Eye (tissue), 1 donor: ENCODE measurements at regions not wholly inside any gene's neighbourhood (a gene's known extent, or its start where the extent isn't known, plus 50 kb on each side); places are given as distances from the start of the nearest gene placed in this dataset.
"Not testable (repeated sequence)": the region's sequence is repeated elsewhere in the genome, so short reads cannot be mapped to it uniquely, and the experiment has no call there.

Experiments
- DNase-seq: peaks from one replicate; pipeline ENCODE4 v3.0.0-alpha.2; 2015

DNA sequence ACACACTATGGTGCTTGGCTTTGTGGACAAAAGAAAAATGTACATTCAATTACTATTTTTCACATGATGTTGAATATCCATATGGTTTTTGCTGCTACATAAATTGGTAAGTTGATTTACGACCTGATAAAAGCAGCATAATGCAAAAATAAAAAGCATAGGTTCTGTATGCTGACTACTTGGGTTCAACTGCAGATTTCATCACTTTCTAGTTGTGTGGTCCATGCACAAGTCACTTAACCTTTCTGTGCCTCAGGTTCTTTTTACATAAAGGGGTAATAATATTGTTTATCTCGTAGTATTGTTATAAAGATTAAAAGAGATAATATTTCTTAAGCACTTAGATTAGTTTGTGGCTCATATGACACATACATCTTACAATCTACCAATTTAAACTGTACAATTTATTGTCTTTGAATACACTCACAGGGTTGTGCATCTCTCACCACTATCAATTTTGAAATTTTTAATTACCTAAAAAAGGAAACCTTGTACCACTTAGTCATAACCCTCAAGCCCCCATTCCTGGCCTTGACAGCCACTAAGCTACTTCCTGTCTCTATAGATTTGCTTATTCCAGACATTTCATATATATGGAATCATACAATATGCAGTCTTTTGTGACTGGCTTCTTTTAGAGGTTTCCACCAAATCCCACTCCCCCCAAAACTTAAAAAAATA, 1443.9 kb downstream of the SUCLG1 start:
- DNase-seq = no peak

DNA sequence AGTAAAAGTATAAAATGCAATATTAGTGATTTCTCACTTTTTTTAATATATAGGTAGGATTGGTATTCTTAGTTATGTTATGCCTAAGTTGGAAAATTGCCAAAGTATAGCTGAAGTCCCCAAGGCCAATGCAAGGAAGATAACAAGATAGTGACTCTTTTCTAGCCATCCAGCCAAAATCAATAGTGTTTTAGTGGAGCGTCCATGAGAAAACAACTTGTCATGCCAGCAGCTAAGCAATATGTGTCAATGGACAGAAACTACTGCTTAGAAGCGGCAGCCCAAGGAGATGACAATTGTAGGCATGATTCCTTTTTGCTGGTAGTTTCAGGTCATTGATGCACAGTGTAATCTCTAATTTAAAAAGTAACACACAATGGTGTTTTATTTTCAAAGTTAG, 1444.6 kb downstream of the SUCLG1 start:
- DNase-seq = no peak

DNA sequence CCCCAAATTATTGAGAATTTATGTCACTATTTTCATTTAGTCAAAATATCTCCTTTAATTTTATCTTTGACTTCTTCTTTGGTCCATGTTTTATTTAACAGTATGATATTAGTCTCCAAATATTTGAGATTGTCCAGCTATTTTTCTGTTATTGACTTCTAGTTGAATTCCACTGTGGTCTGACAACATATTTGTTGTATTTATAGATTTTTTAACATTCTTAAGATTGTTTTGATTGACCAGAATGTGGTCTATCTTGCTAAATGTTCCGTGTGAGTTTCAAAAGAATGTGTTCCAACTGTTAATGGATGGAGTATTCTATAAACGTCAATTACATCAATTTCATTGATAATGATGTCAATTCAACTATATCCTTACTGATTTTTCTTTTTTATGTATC, 1452.1 kb downstream of the SUCLG1 start:
- no peak for DNase-seq

DNA sequence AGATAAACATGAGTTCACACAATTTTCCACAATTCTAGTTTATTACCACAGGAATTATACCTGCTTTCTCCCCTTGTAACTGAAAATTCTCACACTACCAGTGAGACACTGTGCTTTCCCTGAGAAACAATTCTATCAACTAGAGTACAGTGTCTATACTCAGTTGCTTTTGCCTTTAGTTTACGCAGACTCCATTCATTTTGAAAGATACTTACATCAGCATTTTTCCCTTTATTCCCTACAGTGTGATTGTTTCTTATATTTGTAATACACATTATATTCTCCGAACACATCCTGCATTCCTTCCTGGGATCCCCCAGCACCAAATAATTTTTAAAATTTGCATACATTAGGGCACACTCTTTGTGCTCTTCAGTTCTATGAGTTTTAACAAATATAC, 1455.5 kb downstream of the SUCLG1 start:
- DNase-seq = no peak

DNA sequence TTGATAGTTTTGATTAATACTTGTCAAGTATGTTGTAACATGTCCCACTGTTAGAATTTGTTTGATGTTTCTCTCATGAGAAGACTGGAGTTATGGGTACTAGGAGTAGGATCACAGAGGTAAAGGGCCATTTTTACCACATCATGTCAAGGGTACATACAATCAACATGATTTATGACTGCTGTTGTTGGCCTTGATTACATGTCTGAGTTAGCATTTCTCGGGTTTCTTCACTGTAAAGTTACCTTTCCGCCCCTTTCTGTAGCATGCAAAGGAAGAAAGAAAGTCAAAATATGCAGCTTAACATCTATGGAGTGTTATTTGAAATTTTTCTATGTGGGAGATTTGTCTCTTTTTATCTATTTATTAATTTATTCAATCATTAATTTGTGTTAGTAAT, 1456.4 kb downstream of the SUCLG1 start:
- no peak for DNase-seq

DNA sequence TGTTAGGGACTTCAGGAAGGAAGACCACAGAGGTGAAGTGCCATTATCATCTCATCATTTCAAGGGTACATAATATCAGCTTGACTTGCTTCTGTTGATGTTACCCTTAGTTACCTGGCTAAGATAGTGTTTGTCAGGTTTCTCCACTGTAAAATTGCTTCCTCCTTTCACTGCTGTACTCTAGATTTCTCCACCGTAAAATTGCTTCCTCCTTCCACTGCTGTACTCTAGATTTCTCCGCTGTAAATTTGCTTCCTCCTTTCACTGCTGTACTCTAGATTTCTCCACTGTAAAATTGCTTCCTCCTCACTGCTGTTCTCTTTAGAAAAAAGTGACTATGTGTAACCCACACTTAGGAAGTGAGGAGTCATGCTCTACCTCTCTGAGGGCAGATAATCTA, 1460.3 kb downstream of the SUCLG1 start:
- no peak for DNase-seq

DNA sequence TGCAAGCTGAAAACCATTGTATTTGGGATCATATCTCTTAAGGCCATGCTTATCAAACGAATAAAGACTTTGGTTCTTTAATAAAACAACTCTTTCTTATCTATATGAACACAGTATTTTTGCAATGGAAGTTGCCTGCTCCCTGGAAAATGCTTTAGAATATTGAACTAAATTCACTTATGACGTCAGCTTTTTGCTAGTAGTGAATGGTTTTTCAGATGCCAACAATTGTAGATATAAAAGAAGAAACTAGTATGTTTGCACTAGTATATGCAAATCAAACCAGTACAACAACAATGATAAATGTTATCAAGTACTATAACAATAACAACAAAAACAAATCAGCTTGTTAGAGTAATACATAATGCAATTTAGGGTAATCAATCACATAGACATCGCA, 1462.9 kb downstream of the SUCLG1 start:
- no peak for DNase-seq

DNA sequence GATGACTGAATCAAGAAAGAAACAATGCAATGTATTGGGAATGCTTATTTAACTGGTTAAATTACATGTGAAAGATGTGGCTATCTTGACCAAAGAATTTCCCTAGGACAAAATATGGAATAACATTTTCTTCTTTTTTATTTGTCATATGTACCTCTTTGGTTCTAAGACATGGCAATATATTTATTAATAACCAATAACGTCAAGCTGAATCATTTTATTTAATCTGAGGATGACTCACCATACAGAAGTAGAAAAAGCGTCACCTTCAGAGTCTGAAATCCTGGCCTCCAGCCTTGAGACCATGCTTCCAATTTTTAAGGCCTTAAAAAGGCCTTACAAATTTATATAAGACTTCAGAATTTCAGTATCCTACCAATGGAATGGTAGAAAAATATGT, 1464.9 kb downstream of the SUCLG1 start:
- no peak for DNase-seq

DNA sequence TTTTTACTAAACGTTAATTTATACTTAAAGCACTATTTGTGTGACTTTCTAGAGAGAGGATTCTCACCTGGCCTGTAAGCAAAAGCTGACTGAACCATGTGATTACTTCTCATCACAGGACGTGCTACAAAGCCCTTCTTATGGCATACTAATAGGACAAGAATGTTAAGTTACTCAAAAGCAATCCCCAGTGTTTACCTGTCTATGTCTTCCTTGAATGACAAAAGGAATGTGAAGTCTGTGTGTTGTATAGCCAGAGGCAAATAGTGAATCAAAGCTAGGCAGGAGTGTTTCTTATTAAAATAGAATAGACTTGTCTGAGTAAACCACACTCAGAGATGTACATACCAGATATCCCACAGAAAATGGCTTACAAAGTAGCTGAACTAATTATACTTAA, 1465.5 kb downstream of the SUCLG1 start:
- DNase-seq = peak; percentile 28

DNA sequence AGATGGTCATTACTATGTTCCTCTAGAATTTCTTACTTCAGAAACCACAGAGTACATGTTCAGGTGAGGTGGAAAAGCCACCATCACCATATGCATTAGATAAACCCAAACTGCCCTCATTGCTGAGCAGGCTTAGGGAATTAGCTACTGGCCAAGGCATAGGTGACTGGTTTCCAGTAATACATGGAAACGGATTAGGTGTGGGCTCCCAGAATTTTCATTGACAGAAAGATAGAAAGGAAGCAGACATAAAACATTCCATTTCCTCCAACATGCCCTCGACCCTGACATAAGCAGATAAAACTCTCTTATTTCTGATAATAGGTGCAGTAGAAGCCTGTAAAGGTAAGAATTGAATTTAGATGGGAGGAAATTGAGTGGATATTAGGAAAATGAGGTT, 1466.1 kb downstream of the SUCLG1 start:
- no peak for DNase-seq

DNA sequence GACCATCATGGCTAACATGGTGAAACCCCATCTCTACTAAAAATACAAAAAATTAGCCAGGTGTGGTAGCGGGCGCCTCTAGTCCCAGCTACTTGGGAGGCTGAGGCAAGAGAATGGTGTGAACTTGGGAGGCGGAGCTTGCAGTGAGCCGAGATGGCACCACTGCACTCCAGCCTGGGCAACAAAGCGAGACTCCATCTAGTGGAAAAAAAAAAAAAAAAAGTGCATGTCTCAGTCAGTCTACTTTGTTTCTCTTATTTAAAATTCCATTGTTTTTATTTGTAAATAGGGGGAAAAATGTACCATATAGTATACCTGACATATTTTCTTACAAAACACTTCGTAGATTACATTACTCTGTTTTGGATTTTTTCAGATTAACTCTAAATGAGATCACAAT, 1471.4 kb downstream of the SUCLG1 start:
- DNase-seq = not testable (repeated sequence)

DNA sequence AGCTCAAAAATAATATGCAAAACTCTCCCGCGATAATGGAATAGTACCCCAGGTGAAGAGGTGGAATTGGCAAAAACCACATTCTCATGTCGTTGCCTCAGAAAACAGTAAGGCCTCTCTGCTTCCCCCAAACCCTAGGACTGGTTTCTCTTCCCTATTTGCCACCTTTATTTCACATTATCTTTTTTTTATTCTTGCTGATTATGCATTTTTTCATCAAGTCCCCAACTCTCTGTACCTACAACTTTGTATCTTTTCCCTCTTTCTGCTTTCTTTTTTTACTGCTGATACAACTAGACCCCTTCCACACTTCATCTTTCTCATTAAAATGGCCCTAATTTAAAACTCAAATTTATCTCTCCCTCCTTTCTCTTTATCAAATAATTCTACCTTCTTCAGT, 1472.2 kb downstream of the SUCLG1 start:
- no peak for DNase-seq

DNA sequence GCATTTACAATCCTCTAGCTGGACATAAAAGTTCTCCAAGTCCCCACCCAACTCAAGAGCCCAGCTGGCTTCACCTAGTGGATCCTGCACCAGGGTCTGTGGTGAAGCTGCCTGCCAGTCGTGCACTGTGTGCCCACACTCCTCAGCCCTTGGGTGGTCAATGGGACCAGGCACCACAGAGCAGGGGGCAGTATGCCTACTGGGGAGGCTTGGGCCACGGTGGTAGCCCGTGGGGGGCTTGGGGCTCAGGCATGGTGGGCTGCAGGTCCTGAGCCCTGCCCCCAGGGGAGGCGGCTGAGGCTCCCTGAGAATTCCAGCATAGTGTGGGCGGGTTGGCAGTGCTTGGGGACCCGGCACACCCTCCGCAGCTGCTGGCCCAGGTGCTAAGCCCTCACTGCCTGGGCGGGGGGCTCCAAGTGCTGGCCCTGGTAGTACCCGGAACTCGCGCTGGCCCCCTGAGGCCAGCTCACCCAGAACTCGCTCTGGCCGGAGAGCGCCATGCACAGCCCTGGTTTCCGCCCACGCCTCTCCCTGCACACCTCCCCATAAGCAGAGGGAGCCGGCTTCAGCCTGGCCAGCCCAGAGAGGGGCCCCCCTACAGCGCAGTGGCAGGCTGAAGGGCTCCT, 1473.4 kb downstream of the SUCLG1 start:
- no peak for DNase-seq

DNA sequence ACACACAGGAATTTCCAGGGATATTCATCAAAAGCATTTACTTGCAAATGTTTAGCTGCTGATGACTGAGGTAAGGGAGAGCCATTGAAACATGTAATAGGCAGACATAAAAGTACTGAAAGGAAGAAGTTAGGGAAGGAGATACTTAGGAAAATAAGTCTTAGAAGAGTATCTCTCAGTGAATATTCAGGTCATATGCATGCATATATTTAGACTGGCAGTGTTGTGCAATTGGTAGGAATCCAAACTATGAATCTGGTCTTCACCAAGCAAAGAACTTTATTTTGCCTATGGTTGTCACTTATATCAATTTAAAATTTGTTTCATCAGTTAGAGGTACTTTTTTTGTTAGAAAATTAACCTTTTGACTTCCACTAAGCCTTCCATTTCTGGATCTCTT, 1490.7 kb downstream of the SUCLG1 start:
- no peak for DNase-seq

DNA sequence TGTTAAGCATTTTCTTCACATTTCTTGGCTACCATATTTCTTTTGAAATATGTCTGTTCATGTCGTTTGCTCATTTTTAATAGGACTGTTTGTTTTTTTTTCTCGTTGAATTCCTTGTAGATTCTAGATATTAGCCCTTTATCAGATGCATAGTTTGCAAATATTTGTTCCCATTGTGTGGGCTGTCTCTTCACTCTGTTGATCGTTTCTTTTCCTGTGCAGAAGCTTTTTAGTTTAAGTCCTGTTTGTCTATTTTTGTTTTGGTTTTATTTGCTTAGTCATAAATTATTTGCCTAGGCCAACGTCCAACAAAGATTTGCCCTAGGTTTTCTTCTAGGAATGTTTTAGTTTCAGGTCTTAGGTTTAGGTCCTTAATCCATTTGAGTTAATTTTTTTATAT, 1494.7 kb downstream of the SUCLG1 start:
- no peak for DNase-seq

DNA sequence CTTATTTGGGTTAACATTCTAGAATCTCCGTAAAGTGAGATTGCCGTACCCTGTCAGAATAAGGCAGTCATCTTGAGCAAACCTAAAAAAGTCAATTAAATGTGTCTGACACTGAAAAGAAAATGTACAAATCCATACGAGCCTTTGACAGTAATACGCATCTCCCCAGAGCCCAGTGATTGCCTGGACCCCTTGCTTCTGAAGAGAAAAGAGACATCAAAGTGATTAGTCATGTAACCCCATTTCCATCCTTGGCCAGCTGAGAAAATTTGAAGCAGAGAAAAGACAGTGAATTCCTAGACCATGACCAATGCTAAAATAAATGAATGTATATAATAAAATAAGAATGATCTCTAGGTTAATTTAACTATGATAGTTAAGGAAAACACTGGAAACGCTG, 1499.4 kb downstream of the SUCLG1 start:
- peak; percentile 15 for DNase-seq

DNA sequence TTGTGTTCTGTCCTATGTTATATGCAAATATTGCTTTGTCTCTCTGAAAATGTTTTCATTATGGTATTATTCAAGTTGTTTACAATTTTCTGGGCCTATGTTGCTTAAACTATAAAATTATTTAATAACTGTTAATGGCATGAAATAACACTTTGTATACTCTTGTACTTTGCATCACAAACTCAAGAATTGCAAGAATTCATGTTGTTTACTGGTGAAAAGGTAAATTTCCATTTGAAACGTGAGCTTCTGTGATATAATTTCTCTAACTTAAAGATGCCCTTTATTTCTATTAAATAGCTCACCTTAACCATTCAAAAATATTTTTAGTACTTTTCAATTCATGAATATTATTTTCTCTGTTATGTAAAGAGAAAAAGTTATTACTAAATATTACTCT, 1504.2 kb downstream of the SUCLG1 start:
- no peak for DNase-seq

DNA sequence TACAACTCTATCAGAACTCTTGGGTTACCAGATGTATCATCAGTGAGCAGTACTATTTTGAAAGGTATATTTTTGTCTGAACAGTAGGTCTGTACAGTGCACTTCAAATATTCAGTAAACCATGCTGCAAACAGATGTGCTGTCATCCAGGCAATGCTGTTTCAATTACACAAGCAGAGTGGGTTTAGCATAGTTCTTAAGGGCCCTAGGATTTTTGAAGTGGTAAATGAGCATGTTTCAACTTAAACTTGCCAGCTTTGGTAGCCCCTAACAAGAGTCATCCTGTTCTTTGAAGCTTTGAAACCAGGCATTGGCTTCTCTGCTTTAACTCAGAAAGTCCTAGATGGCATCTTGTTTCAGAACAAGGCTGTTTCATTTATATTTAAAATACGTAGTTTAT, 1519.9 kb downstream of the SUCLG1 start:
- DNase-seq = no peak

DNA sequence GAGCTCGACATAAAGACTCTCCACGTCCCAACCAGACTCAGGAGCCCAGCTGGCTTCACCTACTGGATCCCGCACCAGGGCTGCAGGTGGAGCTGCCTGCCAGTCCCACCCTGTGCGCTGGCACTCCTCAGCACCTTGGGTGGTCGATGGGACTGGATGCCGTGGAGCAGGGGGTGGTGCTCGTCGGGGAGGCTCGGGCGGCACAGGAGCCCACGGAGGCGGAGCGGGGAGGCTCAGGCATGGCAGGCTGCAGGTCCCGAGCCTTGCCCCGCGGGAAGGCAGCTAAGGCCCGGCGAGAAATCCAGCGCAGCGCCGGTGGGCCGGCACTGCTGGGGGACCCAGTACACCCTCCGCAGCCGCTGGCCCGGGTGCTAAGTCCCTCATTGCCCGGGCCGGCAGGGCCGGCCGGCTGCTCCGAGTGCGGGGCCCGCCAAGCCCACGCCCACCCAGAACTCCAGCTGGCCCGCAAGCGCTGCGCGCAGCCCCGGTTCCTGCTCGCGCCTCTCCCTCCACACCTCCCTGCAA, 1520.7 kb downstream of the SUCLG1 start:
- not testable (repeated sequence) for DNase-seq

DNA sequence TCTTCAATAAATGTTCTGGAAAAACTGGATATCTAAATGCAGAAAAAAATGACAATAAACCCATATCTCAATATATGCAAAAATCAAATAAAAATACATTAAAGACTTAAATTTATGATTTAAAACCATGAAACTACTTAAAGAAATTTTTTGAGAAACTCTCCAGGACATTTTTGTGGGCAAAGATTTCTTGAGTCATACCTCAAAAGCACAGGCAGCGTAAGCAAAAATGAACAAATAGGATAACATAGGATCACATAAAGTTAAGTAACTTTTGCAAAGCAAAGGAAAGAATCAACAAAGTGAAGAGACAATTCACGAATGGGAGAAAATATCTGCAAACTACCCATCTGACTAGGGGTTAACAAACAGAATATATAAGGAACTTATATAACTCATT, 1545.5 kb downstream of the SUCLG1 start:
- DNase-seq = no peak

DNA sequence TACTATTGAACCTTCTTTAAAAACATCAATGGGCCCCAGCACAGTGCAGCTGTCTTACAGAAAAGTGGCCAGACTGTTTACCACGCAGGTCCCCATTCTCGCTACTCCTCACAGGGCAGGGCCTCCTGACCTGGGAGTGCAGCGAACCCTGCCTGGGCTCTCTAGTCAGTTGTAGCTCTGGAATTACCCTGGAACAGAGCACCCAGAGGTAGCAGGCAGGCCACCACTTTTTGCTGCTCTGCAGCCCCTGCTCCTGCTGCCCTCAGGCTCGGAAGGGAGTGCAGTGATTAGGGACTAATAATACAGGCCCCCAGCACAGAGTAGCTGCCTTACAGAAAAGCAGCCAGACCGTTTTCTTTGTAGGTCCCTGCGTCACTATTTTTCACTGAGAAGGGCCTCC, 1563.0 kb downstream of the SUCLG1 start:
- DNase-seq = no peak

DNA sequence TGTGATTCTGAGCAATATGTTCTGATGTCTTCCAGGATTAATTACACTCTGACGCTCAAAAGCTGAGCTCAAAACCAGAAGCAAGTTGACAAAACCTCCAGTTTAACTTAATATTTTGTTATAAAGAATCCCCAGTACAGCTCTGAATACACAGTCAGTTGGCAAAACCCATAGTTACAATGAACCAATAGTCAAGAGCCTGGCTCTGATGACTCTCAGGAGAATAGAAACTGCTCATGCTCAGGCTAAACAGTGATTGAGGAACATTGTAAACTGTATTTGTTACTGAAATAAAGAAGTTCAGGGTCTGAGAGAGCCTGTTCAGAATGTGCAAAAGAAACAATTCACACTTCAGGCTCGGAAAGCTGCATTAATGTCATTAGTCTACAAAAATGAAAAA, 1565.9 kb downstream of the SUCLG1 start:
- DNase-seq = no peak

DNA sequence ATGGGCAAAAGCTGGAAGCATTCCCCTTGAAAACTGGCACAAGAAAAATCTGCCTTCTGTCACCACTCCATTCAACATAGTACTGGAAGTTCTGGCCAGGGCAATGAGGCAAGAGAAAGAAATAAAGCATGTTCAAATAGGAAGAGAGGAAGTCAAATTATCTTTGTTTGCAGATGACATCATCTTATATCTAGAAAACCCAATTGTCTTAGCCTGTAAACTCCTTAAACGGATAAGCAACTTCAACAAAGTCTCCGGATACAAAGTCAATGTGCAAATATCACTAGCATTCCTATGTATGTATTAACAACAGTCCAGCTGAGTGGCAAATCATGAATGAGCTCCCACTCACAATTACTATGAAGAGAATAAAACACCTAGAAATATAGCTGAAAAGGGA, 1579.3 kb downstream of the SUCLG1 start:
- DNase-seq = no peak

DNA sequence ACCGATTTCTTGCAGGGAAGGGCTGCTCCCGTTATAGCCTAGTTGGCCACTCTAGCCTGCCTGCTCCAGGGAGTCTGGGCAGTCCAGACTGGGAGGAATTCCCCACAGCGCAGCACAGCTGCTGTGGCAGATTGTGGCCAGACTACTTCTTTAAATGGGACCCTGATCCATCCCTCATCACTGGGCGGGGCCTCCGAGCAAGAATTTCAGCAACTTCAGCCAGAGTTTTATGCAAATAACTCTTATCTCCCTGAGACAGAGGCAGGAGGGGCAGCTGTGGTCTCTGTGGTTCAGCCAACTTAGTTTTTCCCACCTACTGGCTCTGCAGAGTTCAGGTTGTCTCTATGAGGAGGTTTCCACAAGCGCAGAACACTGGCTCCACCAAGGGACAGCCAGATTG, 1583.2 kb downstream of the SUCLG1 start:
- DNase-seq = no peak

DNA sequence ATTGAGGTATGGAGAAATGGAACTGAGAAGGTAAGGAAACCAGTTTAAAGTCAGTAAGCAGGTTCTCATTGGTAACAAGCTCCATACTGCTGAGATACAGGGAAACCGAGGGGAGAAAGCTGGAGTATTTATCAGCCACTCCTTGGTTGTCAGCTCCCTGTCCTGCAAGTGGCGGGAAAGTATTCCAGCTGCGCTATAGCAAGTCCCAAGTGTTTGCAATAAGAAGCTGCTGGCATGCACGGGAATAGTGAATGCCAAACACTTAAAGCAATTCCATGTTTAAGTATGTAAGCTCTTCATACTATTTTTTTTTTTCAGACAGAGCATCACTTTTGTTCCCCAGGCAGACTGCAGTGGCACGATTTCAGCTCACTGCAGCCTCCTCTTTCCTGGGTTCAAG, 1601.1 kb downstream of the SUCLG1 start:
- no peak for DNase-seq
